IPS DF 6.9 (cell line): ENCODE measurements at regions not wholly inside any gene's neighbourhood (a gene's known extent, or its start where the extent isn't known, plus 50 kb on each side); places are given as distances from the start of the nearest gene placed in this dataset.

ENCODE experiments used
- DNase-seq: peaks from one replicate; pipeline ENCODE4 v3.0.0-alpha.2; 2013; ENCODE audit warnings: low read depth, low spot score
- H3K27ac ChIP-seq: one replicate; pipeline ENCODE4 v1.5.1; 2013; ENCODE audit warnings: low read length, control low read depth
- H3K27me3 ChIP-seq: 2 replicates; pipeline ENCODE4 v1.6.1; 2013; ENCODE audit warnings: mild to moderate bottlenecking, low read length; ENCODE audit not compliant: control insufficient read depth, insufficient read depth
- H3K36me3 ChIP-seq: 2 replicates; pipeline ENCODE4 v1.6.1; 2013; ENCODE audit warnings: low read length; ENCODE audit not compliant: control insufficient read depth, insufficient read depth
- H3K4me1 ChIP-seq: 2 replicates; pipeline ENCODE4 v1.6.1; 2013; ENCODE audit warnings: low read length; ENCODE audit not compliant: control insufficient read depth, insufficient read depth
- H3K4me3 ChIP-seq: 2 replicates; pipeline ENCODE4 v1.5.1; 2013; ENCODE audit warnings: mild to moderate bottlenecking, low read length
- H3K9me3 ChIP-seq: 2 replicates; pipeline ENCODE4 v1.6.1; 2013; ENCODE audit warnings: low read length, inconsistent platforms; ENCODE audit not compliant: control insufficient read depth, insufficient read depth
- WGBS: extraction: QIAGEN DNeasy Blood & Tissue Kit; methylation state at CpG from one replicate; pipeline ENCODE4 v1.1.7; 2013; ENCODE audit warnings: mixed read lengths, missing lambda C conversion rate; ENCODE audit not compliant: insufficient read length, insufficient coverage; 5-methylcytosine and 5-hydroxymethylcytosine counted together

DNA sequence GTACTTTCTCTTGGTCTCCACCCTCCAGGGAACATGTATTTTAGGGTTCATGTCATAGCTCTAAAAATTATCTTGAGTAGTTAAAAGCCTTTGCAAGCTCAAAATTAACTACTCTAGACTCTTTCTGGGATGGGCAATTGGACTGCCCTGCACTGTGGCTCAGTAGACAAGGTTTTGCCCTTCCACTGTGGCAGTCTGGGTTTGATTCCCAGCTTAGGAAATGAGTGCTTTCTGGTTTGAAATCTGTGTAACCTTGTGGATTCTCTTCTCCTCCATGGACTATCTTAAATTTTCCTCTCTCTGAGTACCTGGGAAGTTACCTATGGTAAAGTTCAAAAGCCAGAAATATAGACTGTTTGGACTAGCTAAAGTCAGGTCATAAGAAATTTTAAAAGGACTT, 94.6 kb upstream of the UST start:
- no peak overlapping the region for H3K27ac ChIP-seq
- no peak overlapping the region for H3K4me3 ChIP-seq
- no peaks in the 10 kb centered on the region for H3K4me1 ChIP-seq
- no peaks in the 10 kb centered on the region for H3K36me3 ChIP-seq
- no peak for DNase-seq
- no peaks in the 10 kb centered on the region for H3K27me3 ChIP-seq
- H3K9me3 ChIP-seq, result no peaks in the 10 kb centered on the region; the same call in 1 of the 2 replicates

GRCh38 chr6:148653138-148653776, 93.6 kb upstream of the UST start:
- no peaks in the 10 kb centered on the region for H3K27me3 ChIP-seq
- H3K4me3 ChIP-seq, result no peak overlapping the region
- H3K4me1 ChIP-seq, result no peaks in the 10 kb centered on the region
- no peaks in the 10 kb centered on the region; the same call in 1 of the 2 replicates for H3K9me3 ChIP-seq
- DNase-seq, result peak; percentile 33
- H3K36me3 ChIP-seq, result no peaks in the 10 kb centered on the region
- WGBS, result 100% methylated on average over 1 of the region's 2 CpGs
- no peak overlapping the region for H3K27ac ChIP-seq

GRCh38 chr6:148657048-148657447, 89.8 kb upstream of the UST start:
- no peaks in the 10 kb centered on the region for H3K27me3 ChIP-seq
- H3K36me3 ChIP-seq, result no peaks in the 10 kb centered on the region
- no peak overlapping the region for H3K27ac ChIP-seq
- no peak for DNase-seq
- H3K4me1 ChIP-seq, result no peaks in the 10 kb centered on the region
- 100% methylated on average over 1 of the region's 4 CpGs for WGBS
- H3K9me3 ChIP-seq, result no peaks in the 10 kb centered on the region
- no peak overlapping the region for H3K4me3 ChIP-seq

DNA sequence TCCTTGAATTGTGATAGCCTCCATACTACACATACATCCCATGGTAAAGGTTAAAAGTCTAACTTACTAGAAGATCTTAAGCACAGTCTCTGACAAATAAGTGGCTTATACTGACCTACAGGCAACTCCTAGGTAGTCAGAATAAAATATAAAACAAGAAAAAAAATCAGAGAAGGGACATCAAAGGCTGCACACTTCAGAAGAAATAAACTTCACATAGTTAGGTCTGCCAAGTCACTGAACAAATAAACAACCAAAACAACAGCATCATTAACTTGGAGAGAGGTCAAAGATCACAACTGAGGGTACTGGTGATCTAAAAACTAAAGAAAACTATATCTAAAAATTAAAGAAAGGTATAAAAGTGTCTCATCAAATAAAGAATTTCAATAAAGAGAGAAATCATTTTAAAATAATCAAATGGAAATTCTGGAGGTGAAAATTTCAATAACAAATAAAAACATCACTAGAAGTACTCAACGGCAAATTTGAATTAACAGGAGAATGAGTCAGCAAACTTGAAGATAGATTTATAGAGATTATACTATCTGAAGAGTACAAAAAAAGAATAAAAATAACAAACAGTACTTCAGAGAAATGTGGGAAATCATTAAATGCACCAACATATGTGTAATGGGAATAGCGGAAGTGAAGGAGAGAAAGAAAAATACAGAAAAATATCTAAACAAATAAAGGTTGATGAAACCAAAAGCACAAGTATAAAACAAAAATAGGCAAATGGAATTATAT, 88.0 kb upstream of the UST start:
- DNase-seq, result no peak
- H3K4me3 ChIP-seq, result no peak overlapping the region
- H3K27me3 ChIP-seq, result no peaks in the 10 kb centered on the region
- H3K36me3 ChIP-seq, result no peaks in the 10 kb centered on the region
- no peak overlapping the region for H3K27ac ChIP-seq
- no peaks in the 10 kb centered on the region for H3K4me1 ChIP-seq
- H3K9me3 ChIP-seq, result no peaks in the 10 kb centered on the region
- no CpG with 5 or more reads among the region's 2 CpGs for WGBS

DNA sequence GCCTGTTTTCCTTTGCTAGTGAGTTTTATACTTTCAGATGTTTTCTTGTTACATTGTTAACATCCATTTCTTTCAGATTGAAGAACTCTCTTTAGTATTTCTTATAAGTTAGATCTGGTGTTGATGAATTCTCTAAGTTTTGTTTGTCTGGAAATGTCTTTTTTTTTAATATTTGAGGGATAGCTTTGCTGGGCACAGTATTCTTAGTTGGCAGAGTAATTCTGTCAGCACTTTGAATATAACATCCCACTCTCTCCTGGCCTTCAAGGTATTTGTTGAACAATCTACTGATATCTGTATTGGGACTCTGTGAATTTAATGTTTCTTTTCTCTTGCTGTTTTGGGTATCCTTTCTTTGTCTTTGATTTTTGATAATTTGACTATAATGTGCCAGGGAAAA, 79.4 kb upstream of the UST start:
- DNase-seq, result no peak
- H3K27me3 ChIP-seq, result no peaks in the 10 kb centered on the region
- H3K27ac ChIP-seq, result no peak overlapping the region
- H3K4me1 ChIP-seq, result peaks cover 2% of the 10 kb centered on the region; the same call in 1 of the 2 replicates
- no peaks in the 10 kb centered on the region; the same call in 1 of the 2 replicates for H3K9me3 ChIP-seq
- no peaks in the 10 kb centered on the region for H3K36me3 ChIP-seq
- no peak overlapping the region for H3K4me3 ChIP-seq

DNA sequence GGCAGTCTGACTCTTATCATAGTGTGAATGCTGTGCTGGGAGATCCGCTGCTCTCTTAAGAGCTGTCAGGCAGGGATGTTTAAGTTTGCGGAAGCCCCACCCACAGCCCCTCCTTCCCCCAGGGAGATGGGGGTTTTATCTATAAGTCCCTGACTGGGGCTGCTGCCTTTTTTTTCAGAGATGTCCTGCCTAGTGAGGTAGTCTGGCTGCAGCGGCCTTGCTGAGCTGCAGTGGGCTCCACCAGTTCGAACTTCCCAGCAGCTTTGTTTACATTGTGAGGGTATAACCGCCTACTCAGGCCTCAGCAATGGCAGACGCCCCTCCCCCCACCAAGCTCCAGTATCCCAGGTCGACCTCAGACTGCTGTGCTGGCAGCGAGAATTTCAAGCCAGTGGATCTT, 75.7 kb upstream of the UST start:
- Histone ChIP-seq H3K27me3 (no peaks in the 10 kb centered on the region), H3K36me3 (no peaks in the 10 kb centered on the region), H3K9me3 (no peaks in the 10 kb centered on the region; the same call in 1 of the 2 replicates), H3K4me1 (peaks cover 2% of the 10 kb centered on the region; the same call in 1 of the 2 replicates), H3K27ac (no peak overlapping the region), H3K4me3 (no peak overlapping the region)
- no CpG with 5 or more reads among the region's 8 CpGs for WGBS
- no peak for DNase-seq

GRCh38 chr6:148671952-148672351, 74.9 kb upstream of the UST start:
- Histone ChIP-seq H3K4me3 (no peak overlapping the region), H3K36me3 (no peaks in the 10 kb centered on the region), H3K27ac (no peak overlapping the region), H3K9me3 (no peaks in the 10 kb centered on the region), H3K4me1 (peaks cover 2% of the 10 kb centered on the region; the same call in 1 of the 2 replicates), H3K27me3 (no peaks in the 10 kb centered on the region)
- DNase-seq, result no peak

DNA sequence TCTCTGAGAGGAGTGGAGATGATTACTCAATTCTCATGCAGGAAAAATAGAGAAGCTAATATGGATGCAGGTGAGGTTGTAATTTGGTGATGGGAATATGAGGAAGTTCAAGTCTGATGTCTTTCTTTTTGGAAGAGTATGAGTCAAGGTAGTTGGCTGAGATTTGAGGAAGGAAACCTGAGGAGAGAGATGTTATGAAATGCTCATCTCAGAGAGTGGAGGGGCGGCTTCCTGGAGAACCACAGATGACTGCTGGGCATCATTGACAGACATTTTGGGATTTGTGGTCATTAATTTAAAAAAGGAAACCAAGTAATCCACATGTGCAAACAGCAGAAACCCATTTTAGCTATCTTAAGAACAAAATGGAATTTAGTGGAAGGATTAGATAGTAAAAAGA, 72.5 kb upstream of the UST start:
- Histone ChIP-seq H3K27ac (no peak overlapping the region), H3K4me1 (peaks cover 2% of the 10 kb centered on the region; the same call in 1 of the 2 replicates), H3K27me3 (no peaks in the 10 kb centered on the region), H3K4me3 (no peak overlapping the region), H3K9me3 (no peaks in the 10 kb centered on the region), H3K36me3 (no peaks in the 10 kb centered on the region)
- no peak for DNase-seq
- no CpG with 5 or more reads among the region's 1 CpG for WGBS

DNA sequence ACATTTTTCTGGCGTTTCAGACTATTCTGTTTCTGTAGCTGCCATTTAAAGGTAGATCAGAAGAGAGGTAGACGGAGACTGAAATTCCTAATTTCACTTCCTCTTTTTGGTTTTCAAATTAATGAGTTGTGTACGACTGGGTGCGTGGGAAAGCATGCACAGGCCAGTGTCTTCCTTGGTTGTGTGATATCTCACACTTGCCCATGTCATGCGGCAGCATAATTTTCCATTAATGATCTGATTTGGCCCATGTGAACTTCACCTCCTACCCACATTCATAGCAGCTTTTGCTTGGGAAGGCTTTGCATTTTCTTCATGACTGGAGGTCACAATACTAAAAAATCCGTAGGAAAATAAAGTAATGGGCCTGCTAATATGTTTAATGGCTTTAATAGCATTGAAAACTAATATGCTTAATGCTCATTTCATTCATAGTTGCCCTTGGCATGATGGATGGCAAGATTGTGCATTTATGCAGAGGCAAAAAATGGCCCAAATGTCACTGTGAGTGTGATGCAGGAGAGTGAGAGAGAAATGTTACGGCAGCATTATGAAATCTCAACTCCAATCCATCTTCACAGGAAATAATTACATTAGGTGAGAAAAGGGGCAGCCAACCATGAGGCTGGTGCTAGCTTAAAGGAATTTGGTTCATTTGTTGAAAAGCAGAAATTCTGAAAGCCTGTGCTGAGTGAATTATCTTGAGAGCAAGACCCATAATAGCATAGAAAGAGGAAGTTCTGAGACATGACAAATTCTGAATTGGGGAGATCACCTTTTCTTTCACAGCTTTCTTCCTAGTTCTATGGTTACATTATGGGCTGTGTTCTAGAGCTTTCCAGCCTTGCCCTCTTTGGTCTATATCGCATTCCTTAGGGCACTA, 69.0 kb upstream of the UST start:
- Histone ChIP-seq H3K9me3 (no peaks in the 10 kb centered on the region), H3K36me3 (no peaks in the 10 kb centered on the region), H3K27ac (no peak overlapping the region), H3K27me3 (no peaks in the 10 kb centered on the region), H3K4me3 (no peak overlapping the region), H3K4me1 (no peaks in the 10 kb centered on the region)
- no peak for DNase-seq
- no CpG with 5 or more reads among the region's 8 CpGs for WGBS

GRCh38 chr6:148678682-148679081, 68.1 kb upstream of the UST start:
- no CpG with 5 or more reads among the region's 4 CpGs for WGBS
- no peak overlapping the region for H3K27ac ChIP-seq
- H3K4me1 ChIP-seq, result no peaks in the 10 kb centered on the region
- no peaks in the 10 kb centered on the region for H3K9me3 ChIP-seq
- DNase-seq, result no peak
- H3K27me3 ChIP-seq, result no peaks in the 10 kb centered on the region
- H3K36me3 ChIP-seq, result no peaks in the 10 kb centered on the region
- H3K4me3 ChIP-seq, result no peak overlapping the region
